Kidney epithelial cell (primary cell): ENCODE measurements at regions not wholly inside any gene's neighbourhood (a gene's known extent, or its start where the extent isn't known, plus 50 kb on each side); places are given as distances from the start of the nearest gene placed in this dataset.

ENCODE experiments used
- DNase-seq: peaks from one replicate; pipeline ENCODE4 v3.0.0-alpha.2; 2010; ENCODE audit warnings: low read depth
- H3K27me3 ChIP-seq: 2 replicates; pipeline ENCODE4 v1.6.0; 2011; ENCODE audit warnings: low read length; ENCODE audit not compliant: control insufficient read depth, insufficient read depth
- H3K36me3 ChIP-seq: 2 replicates; pipeline ENCODE4 v1.5.1; 2011; ENCODE audit warnings: low read length; ENCODE audit not compliant: control insufficient read depth, insufficient read depth
- H3K4me3 ChIP-seq: 2 replicates; pipeline ENCODE4 v1.5.1; 2011; ENCODE audit warnings: low read depth, mild to moderate bottlenecking, control low read depth, low read length
- TF ChIP-seq, protein P1 (sequence below): IDR thresholded peaks from 2 replicates; pipeline ENCODE4 v1.5.1; 2011; ENCODE audit warnings: mild to moderate bottlenecking, moderate library complexity, low read length, control low read depth, inconsistent platforms; ENCODE audit not compliant: insufficient read depth, poor library complexity, severe bottlenecking

DNA sequence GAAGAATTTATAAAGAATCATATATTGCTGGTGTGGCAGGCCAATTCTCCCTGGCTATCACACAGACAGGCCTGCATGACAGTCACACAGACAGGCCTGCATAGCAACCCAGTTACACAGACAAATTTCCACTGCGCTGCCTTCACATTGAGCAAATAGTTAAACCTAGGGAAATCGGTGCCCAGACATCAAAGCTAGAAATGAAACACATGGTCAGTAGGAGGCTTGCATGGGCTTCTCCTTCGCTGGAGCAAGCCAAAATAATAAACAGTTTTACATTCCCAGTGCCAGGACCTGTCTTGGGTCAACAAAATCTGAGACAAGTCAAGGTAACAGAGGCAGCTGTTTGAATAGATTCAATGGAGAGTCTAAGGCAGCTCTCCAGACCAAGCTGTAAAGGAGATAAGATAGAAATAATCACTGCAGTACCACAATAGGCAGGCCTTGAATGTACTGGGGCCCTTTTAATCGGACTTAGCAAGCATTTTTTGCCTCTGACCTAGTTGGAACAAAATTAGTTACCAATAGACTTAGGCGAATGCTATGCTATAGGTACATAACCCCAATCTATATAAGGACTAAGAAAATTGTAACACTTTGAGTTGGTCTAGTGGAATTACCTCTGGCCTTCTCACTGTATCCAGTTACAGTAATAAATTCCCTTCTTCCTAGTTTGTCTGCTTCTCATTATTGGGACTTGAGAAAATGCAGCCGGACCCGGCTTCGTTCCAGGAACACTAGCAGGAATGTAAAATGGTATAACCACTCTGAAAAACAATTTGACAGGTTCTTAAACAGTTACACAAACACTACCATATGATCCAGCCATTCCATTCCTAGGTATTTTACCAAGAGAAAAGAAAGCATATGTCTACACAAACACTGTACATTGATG, 274.7 kb upstream of the UBE2E2 start:
- Histone ChIP-seq H3K27me3 (no peaks in the 10 kb centered on the region), H3K36me3 (no peaks in the 10 kb centered on the region), H3K4me3 (no peak overlapping the region)
- DNase-seq, result no peak
- TF ChIP-seq, protein P1, sequence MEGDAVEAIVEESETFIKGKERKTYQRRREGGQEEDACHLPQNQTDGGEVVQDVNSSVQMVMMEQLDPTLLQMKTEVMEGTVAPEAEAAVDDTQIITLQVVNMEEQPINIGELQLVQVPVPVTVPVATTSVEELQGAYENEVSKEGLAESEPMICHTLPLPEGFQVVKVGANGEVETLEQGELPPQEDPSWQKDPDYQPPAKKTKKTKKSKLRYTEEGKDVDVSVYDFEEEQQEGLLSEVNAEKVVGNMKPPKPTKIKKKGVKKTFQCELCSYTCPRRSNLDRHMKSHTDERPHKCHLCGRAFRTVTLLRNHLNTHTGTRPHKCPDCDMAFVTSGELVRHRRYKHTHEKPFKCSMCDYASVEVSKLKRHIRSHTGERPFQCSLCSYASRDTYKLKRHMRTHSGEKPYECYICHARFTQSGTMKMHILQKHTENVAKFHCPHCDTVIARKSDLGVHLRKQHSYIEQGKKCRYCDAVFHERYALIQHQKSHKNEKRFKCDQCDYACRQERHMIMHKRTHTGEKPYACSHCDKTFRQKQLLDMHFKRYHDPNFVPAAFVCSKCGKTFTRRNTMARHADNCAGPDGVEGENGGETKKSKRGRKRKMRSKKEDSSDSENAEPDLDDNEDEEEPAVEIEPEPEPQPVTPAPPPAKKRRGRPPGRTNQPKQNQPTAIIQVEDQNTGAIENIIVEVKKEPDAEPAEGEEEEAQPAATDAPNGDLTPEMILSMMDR, result no peak

GRCh38 chr3:22933051-22933840, 269.9 kb upstream of the UBE2E2 start:
- TF ChIP-seq, protein P1, result no peak
- no peaks in the 10 kb centered on the region for H3K36me3 ChIP-seq
- DNase-seq, result no peak
- H3K4me3 ChIP-seq, result no peak overlapping the region
- no peaks in the 10 kb centered on the region for H3K27me3 ChIP-seq

- no peak for DNase-seq
- no peaks in the 10 kb centered on the region for H3K27me3 ChIP-seq
- H3K36me3 ChIP-seq, result no peaks in the 10 kb centered on the region
- H3K4me3 ChIP-seq, result no peak overlapping the region
- TF ChIP-seq, protein P1, result no peak
Observed at GRCh38 chr3:22933841-22934116, 269.3 kb upstream of the UBE2E2 start.

DNA sequence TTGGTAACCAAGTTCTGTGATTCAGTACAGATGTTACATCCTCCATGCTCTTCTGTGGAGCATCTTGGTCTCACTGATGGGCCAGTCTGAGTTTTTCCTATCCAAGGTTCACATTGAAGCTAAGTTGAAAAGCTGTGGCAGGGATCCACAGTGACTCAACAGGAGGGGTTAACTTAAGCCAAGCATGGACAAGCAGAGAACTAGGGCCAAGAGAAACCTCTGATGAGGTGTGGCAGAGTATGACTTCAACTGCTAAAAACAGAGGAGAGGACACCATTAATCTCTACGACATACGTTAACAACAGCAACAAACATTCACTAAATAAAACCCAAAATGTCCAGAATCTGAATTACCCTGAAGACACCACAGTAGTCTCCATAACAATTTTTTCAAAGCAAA, 268.1 kb upstream of the UBE2E2 start:
- DNase-seq, result no peak
- TF ChIP-seq, protein P1, result no peak
- Histone ChIP-seq H3K4me3 (no peak overlapping the region), H3K27me3 (no peaks in the 10 kb centered on the region), H3K36me3 (no peaks in the 10 kb centered on the region)

DNA sequence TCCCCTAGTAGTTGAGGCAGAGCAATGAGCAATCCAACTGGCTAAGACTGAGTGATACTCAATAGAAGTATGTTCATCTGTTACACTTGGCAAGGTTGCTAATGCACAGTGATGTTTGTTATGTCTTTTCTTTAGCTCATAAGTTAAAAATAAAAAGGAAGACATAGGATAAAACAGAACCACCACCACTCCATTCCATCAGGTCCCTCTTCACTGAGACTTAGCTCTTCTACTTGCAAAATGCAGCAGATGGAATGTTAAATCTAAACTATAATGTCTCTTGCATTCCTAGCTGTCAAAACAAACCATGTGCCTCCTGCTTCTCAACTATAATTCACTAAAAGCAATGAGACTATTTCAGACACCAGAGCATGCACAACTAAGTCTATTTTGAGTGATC, 265.6 kb upstream of the UBE2E2 start:
- no peaks in the 10 kb centered on the region for H3K36me3 ChIP-seq
- no peak for DNase-seq
- TF ChIP-seq, protein P1, result no peak
- H3K27me3 ChIP-seq, result no peaks in the 10 kb centered on the region
- H3K4me3 ChIP-seq, result no peak overlapping the region

- H3K36me3 ChIP-seq, result no peaks in the 10 kb centered on the region
- TF ChIP-seq, protein P1, result no peak
- no peak for DNase-seq
Observed at GRCh38 chr3:22938739-22939138, 264.4 kb upstream of the UBE2E2 start.

More at GRCh38 chr3:22938739-22939138, 264.4 kb upstream of the UBE2E2 start:
- no peaks in the 10 kb centered on the region for H3K27me3 ChIP-seq
- no peak overlapping the region for H3K4me3 ChIP-seq
